Lower leg skin (tissue), 3 donors: ENCODE measurements at regions not wholly inside any gene's neighbourhood (a gene's known extent, or its start where the extent isn't known, plus 50 kb on each side); places are given as distances from the start of the nearest gene placed in this dataset.

ENCODE experiments used
- CTCF ChIP-seq, 3 donors: fragments of 450-650 bp; IDR thresholded peaks; one replicate each; pipeline ENCODE4 v1.5.1; 2016; ENCODE audit warnings: antibody characterized with exemption in 3 of 3, mild to moderate bottlenecking in 3 of 3, moderate library complexity in 2 of 3
- POLR2A ChIP-seq, 2 donors: fragments of 450-650 bp; IDR thresholded peaks; one replicate each; pipeline ENCODE4 v1.6.1; 2016 to 2017; ENCODE audit warnings: antibody characterized with exemption in 2 of 2, mild to moderate bottlenecking in 1 of 2, moderate library complexity in 1 of 2

DNA sequence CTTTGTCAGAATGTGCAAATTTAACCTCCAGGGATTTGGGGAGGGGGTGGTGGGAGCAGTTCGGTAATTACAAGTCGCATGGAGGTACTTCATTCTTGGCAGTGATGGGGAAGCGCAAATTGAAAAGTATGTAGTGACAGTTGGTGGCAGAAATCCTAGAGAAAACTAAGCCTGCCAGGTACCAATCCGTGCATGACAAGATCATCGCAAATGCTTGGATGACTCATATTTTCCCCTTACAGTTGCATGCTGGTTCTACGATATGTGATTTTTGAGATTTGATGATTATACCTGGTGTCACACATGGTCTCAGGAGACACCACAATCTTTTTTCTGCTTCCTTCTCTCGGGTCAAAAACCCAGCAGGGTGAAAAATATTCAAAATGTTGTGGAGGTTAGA, 479.7 kb upstream of the ID2 start:
- TF ChIP-seq POLR2A (IDR thresholded peaks at IDR 0.05) (no peak), CTCF (IDR thresholded peaks at IDR 0.05) (no peak)
